ENCODE measurements at regions not wholly inside any gene's neighbourhood (a gene's known extent, or its start where the extent isn't known, plus 50 kb on each side); places are given as distances from the start of the nearest gene placed in this dataset.

DNA sequence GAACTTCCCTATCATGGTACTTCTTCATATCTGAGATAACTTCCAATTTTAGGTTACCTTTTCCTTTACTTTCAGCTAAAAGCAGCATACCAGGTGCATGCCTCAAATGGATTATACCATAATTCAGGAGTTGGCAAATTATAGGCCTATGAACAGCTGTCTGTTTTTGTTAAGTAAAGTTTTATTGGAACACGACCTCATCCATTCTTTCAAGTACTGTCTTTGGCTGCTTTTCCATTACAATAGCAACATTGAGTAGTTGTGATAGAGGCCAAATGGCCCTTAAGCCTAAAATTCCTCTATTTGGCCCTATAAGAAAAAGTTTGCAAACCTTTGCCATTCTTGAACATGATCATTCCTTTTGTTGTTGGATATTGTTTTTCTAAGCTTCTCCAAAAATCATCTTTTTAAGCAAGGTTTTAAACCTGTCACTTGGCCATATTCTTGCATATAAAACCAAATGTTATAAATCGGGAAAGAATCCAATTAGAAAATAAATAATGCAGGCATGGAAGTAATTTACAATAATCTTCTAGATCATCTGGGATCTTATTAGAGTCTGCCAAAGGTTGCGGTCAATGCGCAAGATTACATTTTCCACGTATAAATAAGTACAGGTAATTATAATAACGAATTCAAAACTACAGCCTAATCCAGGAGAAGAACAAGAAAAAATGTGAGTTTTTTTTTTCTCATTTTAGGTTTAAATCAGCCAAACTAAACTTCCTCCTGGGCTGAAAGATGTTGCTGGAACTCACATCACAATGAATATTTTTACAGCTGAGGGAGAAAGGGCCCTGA, 226.5 kb upstream of the ANKRD55 start:
- DNase-seq (ENCODE audit: low spot score): no peak

DNA sequence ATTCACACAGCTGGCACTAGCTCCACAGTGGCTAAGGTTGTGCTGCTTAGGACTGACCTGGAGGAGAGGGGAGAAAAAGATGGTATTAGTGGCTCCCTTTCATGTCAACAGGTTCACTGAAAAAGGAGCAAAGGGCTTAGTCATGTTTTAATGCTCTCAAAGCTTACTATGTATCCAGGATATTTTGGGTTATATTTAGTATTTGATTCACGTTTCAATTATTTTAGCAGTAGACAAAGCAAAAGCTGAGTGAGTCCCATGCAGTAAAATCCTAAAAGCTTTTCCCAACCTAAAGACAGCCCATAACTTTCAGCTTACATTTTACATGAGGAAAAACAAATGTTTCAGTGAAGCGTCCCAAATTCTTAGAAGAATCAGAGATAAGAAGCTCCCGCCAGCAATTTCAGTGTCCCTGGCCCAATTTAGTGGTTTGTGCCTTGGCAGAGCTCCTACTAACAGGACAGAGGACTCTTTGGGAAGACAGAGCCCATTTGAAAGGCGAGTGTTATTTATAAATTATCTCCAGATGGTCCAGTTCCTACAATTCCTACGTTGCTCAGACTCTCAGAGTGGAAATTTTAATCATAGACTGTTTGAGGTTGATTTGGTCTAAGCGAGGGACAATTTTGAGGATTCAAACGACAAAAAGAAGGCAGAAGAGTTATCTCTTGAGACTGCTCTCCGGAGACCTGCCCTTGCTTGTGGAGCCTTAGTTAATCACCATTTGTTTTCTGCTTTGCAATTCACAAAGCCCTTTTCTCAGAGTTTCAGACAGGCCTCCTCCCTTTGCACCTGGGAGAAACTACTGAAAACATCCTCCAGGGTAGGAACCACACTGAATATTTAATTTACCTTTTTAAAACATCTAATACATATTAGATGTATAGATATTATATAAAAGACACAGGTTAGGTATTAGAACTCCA, 225.0 kb upstream of the ANKRD55 start:
- no peak for DNase-seq (ENCODE audit: low spot score)

DNA sequence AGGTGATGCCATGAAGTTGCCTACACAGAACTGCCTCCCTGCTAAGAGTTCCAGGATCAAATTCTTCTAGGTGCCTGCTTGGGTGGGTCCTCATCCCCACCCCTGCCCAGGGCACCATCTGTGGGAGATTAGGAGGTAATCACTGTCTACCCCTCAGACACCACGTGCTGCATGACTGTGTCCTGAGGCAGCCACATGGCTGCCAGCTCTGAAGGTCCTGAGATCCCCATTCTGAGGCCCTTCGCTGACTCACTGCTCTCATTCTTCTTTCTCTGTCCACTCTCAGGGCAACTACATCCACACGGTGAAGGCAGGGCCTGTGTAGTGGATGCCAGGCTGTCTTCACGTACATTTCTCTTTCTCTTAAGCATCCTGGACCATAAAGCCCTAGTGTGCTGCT, 222.9 kb upstream of the ANKRD55 start:
- peak; percentile 64 for DNase-seq (ENCODE audit: low spot score)

DNA sequence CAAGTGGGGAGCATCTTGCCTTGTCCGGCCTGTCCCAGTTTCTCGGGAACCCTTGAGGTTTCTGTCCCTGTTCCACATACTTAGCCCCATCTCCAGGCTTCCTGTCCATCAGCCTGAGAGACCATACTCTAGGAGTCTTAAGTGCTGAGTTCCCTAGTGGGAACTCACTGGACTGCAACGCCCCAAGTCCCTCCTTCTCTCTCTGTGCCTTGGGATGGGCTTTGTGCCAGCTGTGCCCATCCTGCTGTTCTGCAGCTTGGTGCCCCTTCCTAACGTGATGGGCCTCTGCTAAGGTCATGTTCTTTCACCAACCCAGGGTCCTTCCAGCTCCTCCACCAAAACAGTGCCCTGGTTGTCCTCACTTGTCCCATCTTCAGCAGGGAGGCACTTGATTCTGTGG, 222.3 kb upstream of the ANKRD55 start:
- no peak for DNase-seq (ENCODE audit: low spot score)

DNA sequence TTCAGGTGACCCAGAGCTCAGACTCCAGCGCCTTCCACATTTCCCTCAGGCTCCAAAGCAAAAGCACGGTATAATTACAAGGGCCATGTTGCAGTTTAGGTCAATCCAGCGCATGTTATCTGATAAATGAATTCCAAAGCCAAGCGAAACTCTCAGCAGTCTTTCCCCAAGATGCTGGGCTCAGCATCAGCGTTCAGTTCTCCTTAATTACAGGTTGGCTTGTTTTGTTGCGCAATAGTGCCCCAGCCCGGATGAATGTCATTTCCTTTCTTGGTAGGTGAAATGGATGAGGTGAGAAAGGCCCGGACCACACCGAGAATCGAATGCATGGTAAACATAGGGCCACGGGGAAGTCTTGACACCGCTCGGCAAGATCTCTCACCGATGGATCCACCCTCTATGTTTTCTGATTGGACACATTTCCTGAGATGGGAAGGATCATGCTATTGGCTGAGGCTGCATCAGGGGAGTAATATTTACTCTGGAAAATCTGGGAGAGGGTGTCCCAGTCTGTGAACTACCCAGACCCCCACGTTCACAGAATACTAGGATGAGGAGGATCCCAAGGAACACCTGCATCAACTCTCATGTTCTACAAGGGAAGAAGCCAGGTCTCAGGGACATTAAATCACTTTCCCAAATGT, 221.2 kb upstream of the ANKRD55 start:
- no peak for DNase-seq (ENCODE audit: low spot score)

DNA sequence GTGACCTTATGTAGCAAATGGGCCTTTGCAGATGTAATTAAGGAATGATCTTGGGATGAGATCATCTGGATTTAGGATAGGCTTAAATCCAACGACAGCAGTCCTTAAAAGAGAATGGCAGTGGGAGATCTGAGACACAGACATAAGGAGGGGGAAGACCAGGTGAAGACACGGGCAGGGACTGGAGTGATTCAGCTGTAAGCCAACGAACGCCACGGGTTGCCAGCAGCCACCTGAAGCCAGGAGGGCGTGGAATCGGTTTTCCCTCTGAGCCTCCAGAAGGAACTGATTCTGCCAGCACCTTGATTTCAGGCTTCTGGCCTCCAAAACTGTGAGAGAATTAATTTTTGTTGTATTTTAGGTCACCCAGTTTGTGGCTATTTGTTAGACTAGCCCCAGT, 218.6 kb upstream of the ANKRD55 start:
- DNase-seq (ENCODE audit: low spot score): no peak

DNA sequence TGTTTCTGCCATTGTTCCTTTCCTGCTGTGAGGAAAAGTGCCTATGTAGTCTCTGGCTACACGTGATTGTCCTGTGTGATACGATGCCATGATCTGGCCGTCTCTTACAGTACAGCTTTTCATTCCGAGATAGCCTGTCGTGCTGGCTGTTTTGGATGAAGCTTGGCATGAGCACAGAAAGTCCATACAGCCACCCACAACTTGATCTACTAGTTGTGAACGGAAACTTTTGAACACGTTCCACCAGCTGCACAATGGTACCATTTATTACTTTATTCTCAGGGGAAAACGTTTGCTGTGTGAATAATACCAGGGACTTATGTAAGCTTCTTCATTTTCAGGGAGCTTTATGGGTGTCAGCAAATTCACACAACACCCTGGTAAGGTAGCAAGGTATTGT, 217.6 kb upstream of the ANKRD55 start:
- no peak for DNase-seq (ENCODE audit: low spot score)

DNA sequence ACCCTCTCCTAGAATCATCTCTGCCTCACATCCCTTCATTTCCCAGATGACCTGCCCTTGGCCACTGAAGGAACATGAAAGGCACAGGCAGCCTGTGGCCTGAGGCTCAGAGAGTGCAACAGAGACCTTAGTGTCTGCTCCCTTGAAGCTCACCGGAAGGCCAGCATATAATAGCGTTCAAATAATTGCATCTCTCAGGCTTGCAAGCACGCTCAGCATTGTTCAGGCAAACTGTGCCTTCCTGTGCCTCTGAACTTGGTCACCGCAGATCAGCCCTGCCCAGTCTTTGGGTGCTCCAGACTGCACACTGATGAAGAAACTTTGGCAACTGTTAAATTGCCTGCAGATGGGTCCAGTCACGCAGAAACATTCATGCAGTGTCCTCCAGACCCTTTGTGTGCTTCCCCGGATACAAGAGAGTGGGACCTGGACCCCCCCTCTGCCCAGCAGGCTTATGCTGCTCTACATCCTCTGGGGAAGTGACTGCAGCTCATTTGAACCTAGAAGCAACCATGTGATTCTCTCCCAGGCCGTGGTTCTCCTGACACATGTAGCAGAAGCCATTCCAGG, 216.0 kb upstream of the ANKRD55 start:
- DNase-seq (ENCODE audit: low spot score): no peak

DNA sequence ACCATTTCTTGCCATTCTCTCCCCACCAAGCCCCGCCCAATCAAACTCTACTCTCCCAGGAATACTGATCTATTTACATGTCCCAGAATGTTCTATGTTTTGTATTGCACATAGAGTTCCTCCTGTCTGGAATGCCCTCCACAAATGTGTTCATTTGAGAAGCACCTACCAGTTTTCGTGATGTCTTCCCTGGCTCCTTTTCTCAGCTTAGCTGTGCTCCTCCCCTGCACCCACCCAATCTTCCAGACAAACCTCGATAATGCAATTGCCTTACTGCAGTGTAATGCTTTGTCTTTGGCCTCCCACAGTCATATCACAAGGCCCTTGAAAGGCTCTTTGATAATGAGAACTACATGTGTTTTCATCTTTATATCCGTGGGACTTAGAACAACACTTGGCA, 214.5 kb upstream of the ANKRD55 start:
- DNase-seq (ENCODE audit: low spot score): no peak

DNA sequence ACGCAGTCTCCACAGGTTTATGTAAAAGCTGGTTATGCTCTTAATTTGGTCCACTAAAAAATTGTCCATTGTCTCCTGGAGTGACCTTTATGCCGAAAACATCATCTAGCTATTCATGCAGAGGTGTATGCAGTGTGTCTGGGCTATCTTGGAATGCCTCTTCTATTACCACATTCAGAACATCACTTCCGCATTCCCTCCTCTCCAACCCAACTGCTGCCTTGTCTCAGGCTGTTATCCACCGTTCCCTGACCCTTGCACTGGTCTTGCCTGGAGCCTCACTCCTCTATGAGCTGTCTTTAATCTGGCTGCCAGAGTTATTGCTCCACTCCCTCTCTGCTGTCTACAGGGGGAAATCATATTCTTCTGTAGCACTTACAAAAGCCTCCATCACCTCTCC, 214.1 kb upstream of the ANKRD55 start:
- peak; percentile 83 for DNase-seq (ENCODE audit: low spot score)

DNA sequence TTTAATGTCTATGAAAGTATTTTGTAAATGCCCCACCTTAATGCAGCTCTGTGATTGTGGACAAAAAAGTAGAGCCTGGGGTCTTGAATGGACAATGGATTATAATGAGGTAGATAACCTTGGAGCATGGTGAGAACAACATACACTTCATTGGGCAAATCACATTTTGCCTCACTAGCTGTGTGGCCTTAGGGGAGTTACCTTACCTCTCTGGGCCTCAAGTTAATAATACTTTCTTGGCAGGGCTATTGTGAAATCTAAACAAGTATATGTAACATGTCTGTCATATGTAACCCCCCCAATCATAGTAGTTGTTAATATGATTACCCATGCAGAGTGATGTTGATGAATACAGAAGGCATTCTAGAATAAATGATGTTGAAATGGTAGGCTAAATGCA, 213.6 kb upstream of the ANKRD55 start:
- DNase-seq (ENCODE audit: low spot score): no peak

DNA sequence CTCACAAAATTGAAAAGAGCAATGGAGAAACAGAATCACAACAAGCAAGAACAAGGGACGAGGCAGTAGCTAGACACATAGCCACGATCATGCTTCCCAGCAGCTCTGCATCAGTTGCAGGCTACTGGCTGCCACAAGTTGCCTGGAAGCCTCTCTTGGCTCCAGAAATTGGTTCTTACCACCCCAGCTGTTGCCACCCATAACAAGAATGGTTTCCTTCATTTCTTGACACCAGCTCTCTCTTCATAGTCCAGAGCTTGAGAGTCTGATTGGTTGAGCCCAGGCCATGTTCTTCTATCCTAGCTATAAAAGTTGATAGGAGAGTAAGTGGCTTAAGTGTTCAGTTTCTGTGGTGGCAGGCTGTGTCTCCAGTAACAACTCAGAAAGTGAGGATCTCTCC, 210.7 kb upstream of the ANKRD55 start:
- no peak for DNase-seq (ENCODE audit: low spot score)

DNA sequence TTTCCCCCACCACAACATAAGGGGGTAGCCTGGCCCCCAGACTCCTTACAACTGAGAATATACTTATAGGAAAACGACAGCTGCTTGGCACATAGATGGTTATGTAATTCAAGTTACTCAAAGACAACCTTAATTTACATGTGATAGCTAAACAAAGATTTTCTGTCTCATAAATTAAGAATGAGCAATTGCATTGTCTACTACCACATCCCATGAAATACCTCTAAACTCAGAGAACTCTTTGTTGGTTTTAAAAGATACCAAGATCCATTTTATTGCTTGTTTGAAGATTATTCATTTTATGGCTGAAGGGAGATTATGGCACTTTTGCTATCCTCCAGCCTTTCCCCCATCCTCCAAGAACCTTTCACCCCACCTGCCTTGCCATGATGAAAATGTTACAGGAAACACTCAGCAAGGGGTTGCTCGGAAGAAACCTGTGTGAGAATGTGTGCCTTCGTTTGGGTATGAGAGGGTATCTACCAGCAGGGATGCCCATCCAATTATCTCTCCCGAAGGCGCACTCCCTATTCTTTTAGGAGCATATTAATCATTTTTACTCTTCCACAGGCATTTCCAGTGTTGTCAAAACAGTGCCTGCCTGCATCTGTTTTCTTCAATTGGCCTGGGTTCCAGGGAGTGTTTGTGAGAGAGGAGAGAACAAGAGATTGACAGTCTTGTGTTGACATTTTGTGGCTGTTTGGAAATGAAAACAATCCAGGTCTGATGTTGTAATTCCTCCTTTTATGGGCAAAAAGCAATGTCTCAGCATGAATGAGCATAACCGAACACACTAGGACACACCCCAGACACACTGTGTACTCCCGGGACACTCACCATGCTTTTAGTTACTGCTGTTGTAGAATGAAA, 208.0 kb upstream of the ANKRD55 start:
- peak; percentile 39 for DNase-seq (ENCODE audit: low spot score)

DNA sequence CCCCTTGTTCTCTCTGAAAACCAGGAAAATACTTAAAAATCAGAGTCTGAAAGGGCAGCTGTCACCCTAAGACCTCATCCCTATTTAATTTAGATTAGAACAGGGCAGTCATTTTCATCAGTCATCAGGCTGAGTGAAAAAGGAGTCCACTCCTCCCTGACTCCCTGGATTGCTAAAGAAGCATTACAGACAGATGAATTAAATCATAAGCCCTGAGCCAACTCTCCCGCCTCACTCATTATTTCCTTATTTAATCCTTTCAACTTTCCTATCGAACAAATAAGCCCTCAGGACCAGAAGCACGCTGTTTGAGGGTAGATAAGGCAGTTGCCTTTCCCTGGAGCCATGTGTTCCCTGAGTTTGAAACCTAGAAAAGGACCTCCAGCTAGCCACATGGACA, 201.9 kb upstream of the ANKRD55 start:
- no peak for DNase-seq (ENCODE audit: low spot score)

DNA sequence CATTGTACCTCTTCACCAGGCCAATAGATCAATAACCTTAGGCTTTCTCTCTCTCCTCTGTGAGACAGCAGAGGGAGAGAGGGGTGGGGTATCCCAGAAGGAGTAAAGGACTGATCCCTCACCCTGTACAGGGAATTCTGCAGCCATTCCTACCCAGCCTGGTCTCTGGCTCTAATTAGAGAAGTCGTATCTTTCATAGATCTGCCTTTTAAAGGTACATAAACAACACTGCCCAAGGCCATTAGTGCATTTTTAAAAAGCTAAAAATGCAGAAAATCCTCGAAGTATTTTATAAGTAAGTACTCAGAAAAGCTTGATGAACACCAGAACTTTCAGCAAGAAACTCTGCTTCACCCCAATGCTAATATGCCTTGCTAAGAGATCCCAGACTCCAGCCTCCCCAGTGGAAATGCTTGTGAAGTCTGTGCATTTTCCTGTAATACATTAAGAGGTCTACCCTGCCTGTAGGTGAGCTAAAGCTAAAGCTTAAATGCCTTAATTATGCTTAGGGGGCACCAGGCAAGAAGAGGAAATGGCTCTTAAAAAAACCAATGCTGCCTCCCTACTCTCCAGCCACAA, 200.0 kb upstream of the ANKRD55 start:
- no peak for DNase-seq (ENCODE audit: low spot score)

DNA sequence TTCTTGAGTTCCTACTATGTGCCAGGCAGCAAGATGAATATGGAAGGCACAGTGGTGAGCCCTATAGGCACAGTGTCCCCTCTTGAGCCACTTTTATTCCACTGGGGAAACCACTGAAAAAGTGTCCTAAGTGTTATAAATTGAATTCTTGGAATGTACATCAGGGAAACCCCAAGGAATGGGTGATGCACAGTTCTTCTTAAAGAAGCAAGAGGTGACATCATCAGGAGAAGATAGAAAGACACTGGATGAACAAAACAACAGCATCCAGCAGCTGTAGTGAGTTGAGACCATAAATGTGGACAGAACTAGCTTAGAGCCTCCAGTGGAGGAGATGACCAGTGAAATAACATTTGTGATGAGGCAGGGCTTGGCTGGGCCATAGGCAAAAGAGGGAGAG, 199.2 kb upstream of the ANKRD55 start:
- no peak for DNase-seq (ENCODE audit: low spot score)

DNA sequence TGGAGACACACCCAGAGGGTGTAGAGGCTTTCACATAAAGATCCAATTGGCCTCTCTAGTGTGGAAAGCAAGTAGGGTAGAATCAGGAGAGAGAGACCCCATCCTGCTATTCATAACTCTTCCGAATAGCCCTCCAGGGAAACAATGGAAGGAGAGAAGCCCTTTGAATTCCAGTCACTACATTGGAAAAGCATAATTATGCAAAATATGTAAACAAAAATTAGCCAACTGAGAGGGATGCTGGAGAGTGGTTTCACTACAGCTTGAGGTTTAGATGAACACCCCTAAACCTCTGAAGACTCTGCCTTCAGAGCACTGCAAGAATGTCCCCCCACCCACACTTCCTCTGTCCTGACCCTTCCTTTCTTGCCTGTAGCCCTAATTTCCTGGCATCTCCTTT, 197.3 kb upstream of the ANKRD55 start:
- no peak for DNase-seq (ENCODE audit: low spot score)

DNA sequence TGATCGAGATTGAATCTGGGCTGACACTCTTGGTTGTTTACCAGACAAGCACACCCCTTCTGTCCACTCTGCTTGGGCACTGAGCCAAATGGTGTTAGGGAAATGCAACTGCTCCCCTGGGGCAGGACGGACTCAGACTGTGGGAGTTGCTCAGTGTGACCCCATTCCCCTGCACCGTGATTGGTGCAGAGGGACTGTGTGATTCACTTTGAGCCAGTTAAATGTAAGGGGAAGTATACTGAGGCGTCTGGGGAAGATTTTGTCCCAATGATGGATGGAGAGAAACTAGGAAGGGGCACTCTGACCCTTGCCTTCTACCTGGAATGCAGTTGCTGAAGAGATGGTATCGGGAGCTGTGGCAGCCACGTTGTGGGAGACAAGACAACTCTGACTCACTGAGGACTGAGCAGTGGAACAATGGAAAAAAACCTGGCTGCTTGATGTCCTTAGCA, 196.0 kb upstream of the ANKRD55 start:
- DNase-seq (ENCODE audit: low spot score): peak; percentile 59

DNA sequence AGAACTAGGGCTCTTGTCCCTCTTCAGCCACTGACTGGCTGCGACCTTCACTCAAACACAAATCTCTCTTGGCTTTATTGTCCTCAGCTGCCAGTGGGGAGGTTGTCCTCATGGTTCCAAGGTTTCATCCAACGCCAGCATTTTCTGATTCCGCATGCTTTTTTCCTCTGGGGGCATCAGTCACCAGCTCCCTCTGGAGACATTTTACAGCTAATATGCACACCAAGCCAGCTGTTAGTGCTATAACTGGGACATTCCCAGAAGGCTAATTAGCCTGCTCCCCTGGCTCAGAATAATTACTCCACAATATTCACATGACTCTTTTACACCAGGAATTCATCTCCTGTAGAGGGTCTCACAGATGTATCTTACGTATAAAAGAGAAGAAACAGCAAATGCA, 193.6 kb upstream of the ANKRD55 start:
- DNase-seq (ENCODE audit: low spot score): no peak

DNA sequence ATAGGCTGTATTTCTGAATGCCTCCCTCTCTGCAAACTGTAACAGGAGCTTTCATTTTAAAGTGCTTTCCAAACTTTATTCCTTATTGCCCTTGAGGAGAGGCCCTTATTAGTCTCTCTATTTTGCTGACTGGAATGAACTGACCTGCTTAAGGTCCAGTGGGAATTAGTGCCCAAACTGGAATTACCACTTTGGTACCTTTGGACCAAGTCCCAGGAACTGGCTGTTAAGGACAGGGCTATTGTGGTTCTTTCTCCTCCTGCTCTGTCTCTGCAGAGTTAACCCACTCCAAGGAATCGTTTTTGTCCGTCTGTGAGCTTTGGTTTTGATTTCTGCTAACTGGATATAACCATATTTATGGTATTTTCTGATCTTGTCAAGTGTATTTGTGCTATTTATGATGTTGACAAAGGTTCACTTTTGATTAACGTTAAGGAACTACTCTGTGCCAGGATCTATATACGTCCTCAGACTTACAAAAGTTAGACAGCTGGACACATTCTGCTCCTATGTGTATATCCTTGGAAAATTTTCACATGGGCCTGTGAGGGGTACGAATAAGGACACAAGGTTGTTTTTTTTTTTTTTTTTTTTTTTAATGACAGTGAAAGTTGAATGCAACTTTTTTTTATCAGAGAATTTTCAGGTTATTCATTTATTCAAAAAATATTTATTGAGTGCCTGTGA, 189.1 kb upstream of the ANKRD55 start:
- DNase-seq (ENCODE audit: low spot score): peak; percentile 21

All from kidney tubule cell (primary cell).